ENCODE measurements at regions not wholly inside any gene's neighbourhood (a gene's known extent, or its start where the extent isn't known, plus 50 kb on each side); places are given as distances from the start of the nearest gene placed in this dataset.

- TF ChIP-seq YY1 (IDR thresholded peaks at IDR 0.05; ENCODE audit: insufficient read depth, insufficient read length), result no peak
- TF ChIP-seq ZNF274 (IDR thresholded peaks at IDR 0.05; ENCODE audit: low read depth, low read length), result no peak
- TF ChIP-seq SUZ12 (IDR thresholded peaks at IDR 0.05; ENCODE audit: extremely low read depth, insufficient read depth, insufficient read length), result no peak
Observed at GRCh38 chr13:47546391-47547225, 454.5 kb downstream of the SUCLA2 start.
